ENCODE measurements at regions not wholly inside any gene's neighbourhood (a gene's known extent, or its start where the extent isn't known, plus 50 kb on each side); places are given as distances from the start of the nearest gene placed in this dataset.
"Not testable (repeated sequence)": the region's sequence is repeated elsewhere in the genome, so short reads cannot be mapped to it uniquely, and the experiment has no call there.

- DNase-seq (ENCODE audit: low read depth in 2 of 2): no peak
- no peak overlapping the region for H3K4me3 ChIP-seq (replicated peaks in 1 of 2; ENCODE audit: low read depth in 2 of 2, low read length in 2 of 2)
- TF ChIP-seq CTCF (IDR thresholded peaks at IDR 0.05; ENCODE audit: low read depth, low read length): no peak
Measured at GRCh38 chr21:17196623-17197022, 316.2 kb upstream of the CXADR start.

GRCh38 chr21:17197996-17198395 is 314.8 kb upstream of the CXADR start:
- TF ChIP-seq CTCF (IDR thresholded peaks at IDR 0.05; ENCODE audit: low read depth, low read length): no peak
- no peak for DNase-seq (ENCODE audit: low read depth in 2 of 2)
- H3K4me3 ChIP-seq (replicated peaks in 1 of 2; ENCODE audit: low read depth in 2 of 2, low read length in 2 of 2): no peak overlapping the region

GRCh38 chr21:17200250-17200649 is 312.6 kb upstream of the CXADR start:
- no peak overlapping the region for H3K4me3 ChIP-seq (replicated peaks in 1 of 2; ENCODE audit: low read depth in 2 of 2, low read length in 2 of 2)
- no peak for DNase-seq (ENCODE audit: low read depth in 2 of 2)
- TF ChIP-seq CTCF (IDR thresholded peaks at IDR 0.05; ENCODE audit: low read depth, low read length): no peak

- TF ChIP-seq CTCF (IDR thresholded peaks at IDR 0.05; ENCODE audit: low read depth, low read length): no peak
- DNase-seq (ENCODE audit: low read depth in 2 of 2): no peak
- no peak overlapping the region for H3K4me3 ChIP-seq (replicated peaks in 1 of 2; ENCODE audit: low read depth in 2 of 2, low read length in 2 of 2)
Measured at GRCh38 chr21:17201741-17202260, 311.0 kb upstream of the CXADR start.

- TF ChIP-seq CTCF (IDR thresholded peaks at IDR 0.05; ENCODE audit: low read depth, low read length): no peak
Measured at GRCh38 chr21:17214801-17215200, 298.0 kb upstream of the CXADR start.

GRCh38 chr21:17219050-17219449 is 293.8 kb upstream of the CXADR start:
- not testable (repeated sequence) for DNase-seq (ENCODE audit: low read depth in 2 of 2); H3K4me3 ChIP-seq (replicated peaks in 1 of 2; ENCODE audit: low read depth in 2 of 2, low read length in 2 of 2)

More at GRCh38 chr21:17214801-17215200, 298.0 kb upstream of the CXADR start:
- no peak for DNase-seq (ENCODE audit: low read depth in 2 of 2)
- no peak overlapping the region for H3K4me3 ChIP-seq (replicated peaks in 1 of 2; ENCODE audit: low read depth in 2 of 2, low read length in 2 of 2)

- DNase-seq (ENCODE audit: low read depth in 2 of 2): no peak
- TF ChIP-seq CTCF (IDR thresholded peaks at IDR 0.05; ENCODE audit: low read depth, low read length): no peak
- H3K4me3 ChIP-seq (replicated peaks in 1 of 2; ENCODE audit: low read depth in 2 of 2, low read length in 2 of 2): no peak overlapping the region
Measured at GRCh38 chr21:17231124-17231523, 281.7 kb upstream of the CXADR start.
